ENCODE measurements at regions not wholly inside any gene's neighbourhood (a gene's known extent, or its start where the extent isn't known, plus 50 kb on each side); places are given as distances from the start of the nearest gene placed in this dataset.

DNA sequence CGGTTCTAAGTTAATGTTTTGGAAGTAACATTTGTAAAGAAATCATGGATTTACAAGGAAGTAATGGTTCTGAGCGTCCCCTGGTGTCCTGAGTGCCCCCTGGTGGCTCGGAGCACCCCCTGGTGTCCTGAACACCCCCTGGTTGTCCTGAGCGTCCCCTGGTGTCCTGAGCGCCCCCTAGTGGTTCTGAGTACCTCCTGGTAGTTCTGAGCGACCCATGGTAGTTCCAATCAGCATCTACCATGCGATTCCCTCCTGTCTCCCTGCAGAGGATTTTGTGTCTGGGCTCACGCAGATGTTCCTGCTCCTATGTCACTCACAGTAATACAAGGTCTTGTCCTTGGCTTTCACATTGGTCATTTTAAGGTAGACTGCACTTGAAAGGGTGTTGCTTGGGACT lies 1352.9 kb downstream of the TMEM121 start:
- TF ChIP-seq CTCF (IDR thresholded peaks at IDR 0.05) (no peak), POLR2A (IDR thresholded peaks at IDR 0.05) (no peak)
